ENCODE measurements at regions not wholly inside any gene's neighbourhood (a gene's known extent, or its start where the extent isn't known, plus 50 kb on each side); places are given as distances from the start of the nearest gene placed in this dataset.

GRCh38 chr5:33143405-33144123 lies 297.2 kb upstream of the TARS1 start:
- TF ChIP-seq CTCF (IDR thresholded peaks at IDR 0.05 in 2 of 3, conservative IDR thresholded peaks at IDR 0.05 in 1 of 3; ENCODE audit: insufficient read depth in 2 of 3, low read depth in 1 of 3, low read length in 3 of 3), result no peak
- no peak for TF ChIP-seq ZNF766 (CRISPR knock-in tag; conservative IDR thresholded peaks at IDR 0.05)
- no peak for TF ChIP-seq NR2C2 (CRISPR knock-in tag; IDR thresholded peaks at IDR 0.05)
- no peak for TF ChIP-seq NR2C2 (tag; IDR thresholded peaks at IDR 0.05)
- TF ChIP-seq CHD1 (IDR thresholded peaks at IDR 0.05; ENCODE audit: low read length), result no peak
- TF ChIP-seq POLR2AphosphoS5 (IDR thresholded peaks at IDR 0.05; ENCODE audit: control insufficient read depth, insufficient read depth, low read depth, low read length), result no peak
- TF ChIP-seq ZNF407 (IDR thresholded peaks at IDR 0.05; ENCODE audit: low read depth), result no peak
- TF ChIP-seq POLR2A (conservative IDR thresholded peaks at IDR 0.05), result no peak
- no peak for TF ChIP-seq ATF7 (IDR thresholded peaks at IDR 0.05)
- no peak for TF ChIP-seq RAD51 (IDR thresholded peaks at IDR 0.05; ENCODE audit: borderline replicate concordance, low read depth)
- no peak for TF ChIP-seq ZKSCAN8 (CRISPR knock-in tag; IDR thresholded peaks at IDR 0.05)
- no peak for TF ChIP-seq MYC (IDR thresholded peaks at IDR 0.05; ENCODE audit: low read depth, low read length)
- TF ChIP-seq MYC (CRISPR knock-in tag; IDR thresholded peaks at IDR 0.05; ENCODE audit: borderline replicate concordance, low read depth), result no peak
- TF ChIP-seq RBM25 (IDR thresholded peaks at IDR 0.05; ENCODE audit: low read depth, low read length, severe bottlenecking), result no peak
- TF ChIP-seq JUN (IDR thresholded peaks at IDR 0.05; ENCODE audit: borderline replicate concordance, low read depth, low read length), result no peak
- TF ChIP-seq JUN (CRISPR knock-in tag; IDR thresholded peaks at IDR 0.05; ENCODE audit: borderline replicate concordance), result no peak
- no peak for TF ChIP-seq POLR3A (IDR thresholded peaks at IDR 0.05; ENCODE audit: borderline replicate concordance, extremely low read depth, insufficient read depth, insufficient read length)
